ENCODE measurements at regions not wholly inside any gene's neighbourhood (a gene's known extent, or its start where the extent isn't known, plus 50 kb on each side); places are given as distances from the start of the nearest gene placed in this dataset.
"Not testable (repeated sequence)": the region's sequence is repeated elsewhere in the genome, so short reads cannot be mapped to it uniquely, and the experiment has no call there.

GRCh38 chr4:149870008-149870407 lies 54.4 kb upstream of the IQCM start:
- no peak for DNase-seq (ENCODE audit: low read depth in 2 of 2, low spot score in 1 of 2)

- no peak for DNase-seq (ENCODE audit: low read depth in 2 of 2, low spot score in 1 of 2)
Observed at GRCh38 chr4:149881744-149882143, 66.1 kb upstream of the IQCM start.

- no peak for DNase-seq (ENCODE audit: low read depth in 2 of 2, low spot score in 1 of 2)
Observed at GRCh38 chr4:149882251-149882650, 66.6 kb upstream of the IQCM start.

- DNase-seq (ENCODE audit: low read depth in 2 of 2, low spot score in 1 of 2) = no peak
Observed at GRCh38 chr4:149884046-149884445, 68.4 kb upstream of the IQCM start.

- no peak for DNase-seq (ENCODE audit: low read depth in 2 of 2, low spot score in 1 of 2)
Observed at GRCh38 chr4:149884529-149885181, 69.0 kb upstream of the IQCM start.

GRCh38 chr4:149885896-149886295 lies 70.3 kb upstream of the IQCM start:
- no peak for DNase-seq (ENCODE audit: low read depth in 2 of 2, low spot score in 1 of 2)

GRCh38 chr4:149886786-149887490 lies 71.3 kb upstream of the IQCM start:
- DNase-seq (ENCODE audit: low read depth in 2 of 2, low spot score in 1 of 2) = no peak

GRCh38 chr4:149889991-149890390 lies 74.3 kb upstream of the IQCM start:
- DNase-seq (ENCODE audit: low read depth in 2 of 2, low spot score in 1 of 2) = no peak

- no peak for DNase-seq (ENCODE audit: low read depth in 2 of 2, low spot score in 1 of 2)
Observed at GRCh38 chr4:149890531-149890930, 74.9 kb upstream of the IQCM start.

GRCh38 chr4:149891426-149891825 lies 75.8 kb upstream of the IQCM start:
- DNase-seq (ENCODE audit: low read depth in 2 of 2, low spot score in 1 of 2) = no peak

GRCh38 chr4:149896432-149896831 lies 80.8 kb upstream of the IQCM start:
- no peak for DNase-seq (ENCODE audit: low read depth in 2 of 2, low spot score in 1 of 2)

- no peak for DNase-seq (ENCODE audit: low read depth in 2 of 2, low spot score in 1 of 2)
Observed at GRCh38 chr4:149897783-149898182, 82.1 kb upstream of the IQCM start.

- DNase-seq (ENCODE audit: low read depth in 2 of 2, low spot score in 1 of 2) = no peak
Observed at GRCh38 chr4:149901128-149901527, 85.5 kb upstream of the IQCM start.

GRCh38 chr4:149902242-149902641 lies 86.6 kb upstream of the IQCM start:
- no peak for DNase-seq (ENCODE audit: low read depth in 2 of 2, low spot score in 1 of 2)

- DNase-seq (ENCODE audit: low read depth in 2 of 2, low spot score in 1 of 2) = no peak
Observed at GRCh38 chr4:149910177-149910576, 94.5 kb upstream of the IQCM start.

GRCh38 chr4:149910604-149911350 lies 95.1 kb upstream of the IQCM start:
- no peak for DNase-seq (ENCODE audit: low read depth in 2 of 2, low spot score in 1 of 2)

- no peak for DNase-seq (ENCODE audit: low read depth in 2 of 2, low spot score in 1 of 2)
Observed at GRCh38 chr4:149911354-149911753, 95.7 kb upstream of the IQCM start.

GRCh38 chr4:149912000-149912399 lies 96.4 kb upstream of the IQCM start:
- DNase-seq (ENCODE audit: low read depth in 2 of 2, low spot score in 1 of 2) = no peak

GRCh38 chr4:149914119-149915115 lies 98.8 kb upstream of the IQCM start:
- DNase-seq (ENCODE audit: low read depth in 2 of 2, low spot score in 1 of 2) = no peak

- not testable (repeated sequence) for DNase-seq (ENCODE audit: low read depth in 2 of 2, low spot score in 1 of 2)
Observed at GRCh38 chr4:149915735-149916134, 100.1 kb upstream of the IQCM start.

GRCh38 chr4:149923736-149924135 lies 108.1 kb upstream of the IQCM start:
- DNase-seq (ENCODE audit: low read depth in 2 of 2, low spot score in 1 of 2) = no peak
